ENCODE measurements at regions not wholly inside any gene's neighbourhood (a gene's known extent, or its start where the extent isn't known, plus 50 kb on each side); places are given as distances from the start of the nearest gene placed in this dataset.

DNA sequence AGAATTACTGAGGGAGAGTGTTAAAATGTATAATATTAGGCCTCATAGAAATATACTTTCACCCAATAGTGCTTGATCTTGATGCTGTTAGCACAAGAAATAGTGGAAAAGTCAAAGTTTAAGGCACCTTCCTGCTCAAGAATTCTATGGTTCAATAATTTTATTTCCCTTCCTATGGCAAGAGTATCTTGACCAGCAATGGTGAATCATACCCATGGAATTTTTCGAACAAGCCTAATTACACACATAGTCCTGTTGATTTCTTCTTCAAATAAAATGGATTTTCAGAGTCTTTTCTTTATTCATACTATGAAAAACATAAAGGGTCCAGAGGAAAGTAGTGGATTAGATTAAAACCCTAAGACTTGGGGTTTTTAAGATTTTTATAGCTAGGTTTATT is 810.6 kb downstream of the CDH11 start:
- H3K27me3 Mint-ChIP-seq (ENCODE audit: insufficient read depth): no peaks in the 10 kb centered on the region; the same call in 1 of the 2 replicates
- H3K36me3 Mint-ChIP-seq (ENCODE audit: low read depth): no peaks in the 10 kb centered on the region
- peaks cover 6% of the 10 kb centered on the region for H3K4me1 Mint-ChIP-seq (ENCODE audit: low read depth)
- H3K9me3 Mint-ChIP-seq: no peaks in the 10 kb centered on the region
- H3K4me3 Mint-ChIP-seq: no peak overlapping the region
- DNase-seq: peak; percentile 8
- TF ChIP-seq CTCF (IDR thresholded peaks at IDR 0.05): no peak
- H3K27ac Mint-ChIP-seq: no peak overlapping the region

- Mint-ChIP-seq H3K27ac (no peak overlapping the region), H3K36me3 (ENCODE audit: low read depth) (no peaks in the 10 kb centered on the region), H3K4me3 (no peak overlapping the region), H3K27me3 (ENCODE audit: insufficient read depth) (no peaks in the 10 kb centered on the region; the same call in 1 of the 2 replicates), H3K9me3 (no peaks in the 10 kb centered on the region), H3K4me1 (ENCODE audit: low read depth) (peaks cover 6% of the 10 kb centered on the region)
- DNase-seq: no peak
- TF ChIP-seq CTCF (IDR thresholded peaks at IDR 0.05): no peak
Observed at GRCh38 chr16:64309398-64310110, 812.3 kb downstream of the CDH11 start.

DNA sequence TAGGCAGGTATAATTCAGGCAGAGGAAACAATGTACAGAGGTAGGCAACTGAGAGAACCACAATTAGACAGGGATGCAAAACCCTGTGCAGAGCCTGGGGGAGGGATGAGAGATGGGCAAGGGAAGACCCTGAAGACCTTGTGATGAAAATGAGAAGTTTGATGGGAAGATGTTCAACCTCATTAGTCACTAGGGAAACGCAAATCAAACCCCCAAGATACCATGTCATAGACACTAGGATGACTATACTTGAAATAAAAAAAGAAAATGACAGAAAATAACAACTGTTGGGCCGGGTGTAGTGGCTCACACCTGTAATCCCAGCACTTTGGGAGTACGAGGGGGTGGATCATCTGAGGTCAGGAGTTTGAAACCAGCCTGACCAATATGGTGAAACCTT is 813.1 kb downstream of the CDH11 start:
- Mint-ChIP-seq H3K27me3 (ENCODE audit: insufficient read depth) (no peaks in the 10 kb centered on the region; the same call in 1 of the 2 replicates), H3K27ac (no peak overlapping the region), H3K4me1 (ENCODE audit: low read depth) (peaks cover 6% of the 10 kb centered on the region), H3K36me3 (ENCODE audit: low read depth) (no peaks in the 10 kb centered on the region), H3K4me3 (no peak overlapping the region), H3K9me3 (no peaks in the 10 kb centered on the region)
- no peak for DNase-seq
- TF ChIP-seq CTCF (IDR thresholded peaks at IDR 0.05): no peak

DNA sequence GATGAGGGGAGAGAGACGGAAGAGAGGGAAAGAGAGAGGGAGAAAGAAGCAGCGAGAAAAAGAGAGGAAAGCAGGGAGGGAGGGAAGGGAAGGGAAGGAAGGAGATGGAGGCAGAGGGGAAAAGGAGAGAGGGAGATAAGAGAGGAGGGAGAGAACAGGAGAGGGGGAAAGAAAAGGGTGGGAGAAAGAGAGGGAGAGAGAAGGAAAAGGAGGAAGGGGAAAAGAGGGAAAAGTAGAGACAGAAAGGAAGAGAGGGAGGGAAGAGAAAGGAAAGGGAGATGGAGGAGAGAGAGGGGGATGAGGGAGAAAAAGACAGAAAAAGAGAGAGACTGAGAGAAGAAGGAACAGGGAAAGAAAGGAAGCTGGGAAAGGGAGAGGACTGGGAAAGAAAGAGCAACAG is 814.4 kb downstream of the CDH11 start:
- DNase-seq: no peak
- Mint-ChIP-seq H3K27me3 (ENCODE audit: insufficient read depth) (no peaks in the 10 kb centered on the region; the same call in 1 of the 2 replicates), H3K9me3 (no peaks in the 10 kb centered on the region), H3K4me3 (no peak overlapping the region), H3K27ac (no peak overlapping the region), H3K36me3 (ENCODE audit: low read depth) (no peaks in the 10 kb centered on the region), H3K4me1 (ENCODE audit: low read depth) (peaks cover 6% of the 10 kb centered on the region)
- no peak for TF ChIP-seq CTCF (IDR thresholded peaks at IDR 0.05)

DNA sequence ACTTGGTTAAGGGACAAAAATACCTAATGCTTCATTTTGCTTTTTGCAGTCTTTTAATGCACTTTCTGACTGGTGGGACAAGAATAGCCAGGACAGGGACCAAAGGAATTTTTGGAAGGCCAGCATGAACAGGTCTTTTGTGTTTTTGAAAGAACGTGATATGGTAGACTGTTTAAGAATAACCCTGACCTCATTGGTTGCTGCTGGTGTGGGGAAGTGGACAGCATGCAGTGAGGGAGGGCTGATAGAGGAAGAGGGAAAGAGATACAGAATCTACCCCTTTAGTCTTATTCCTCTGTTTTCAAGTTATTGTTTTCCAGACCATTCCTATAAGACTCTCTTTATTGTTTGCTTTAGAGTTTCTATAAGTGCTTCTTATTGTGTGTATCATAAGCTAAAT is 816.2 kb downstream of the CDH11 start:
- Mint-ChIP-seq H3K27ac (no peak overlapping the region), H3K4me3 (no peak overlapping the region), H3K27me3 (ENCODE audit: insufficient read depth) (no peaks in the 10 kb centered on the region; the same call in 1 of the 2 replicates), H3K9me3 (no peaks in the 10 kb centered on the region), H3K36me3 (ENCODE audit: low read depth) (no peaks in the 10 kb centered on the region), H3K4me1 (ENCODE audit: low read depth) (no peaks in the 10 kb centered on the region)
- no peak for TF ChIP-seq CTCF (IDR thresholded peaks at IDR 0.05)
- DNase-seq: no peak

All from HFFc6 (cell line).